ENCODE measurements at regions not wholly inside any gene's neighbourhood (a gene's known extent, or its start where the extent isn't known, plus 50 kb on each side); places are given as distances from the start of the nearest gene placed in this dataset.

- DNase-seq (ENCODE audit: low spot score) (no peak), ATAC-seq (ENCODE audit: low FRiP score) (no peak)
- TF ChIP-seq, protein P1, sequence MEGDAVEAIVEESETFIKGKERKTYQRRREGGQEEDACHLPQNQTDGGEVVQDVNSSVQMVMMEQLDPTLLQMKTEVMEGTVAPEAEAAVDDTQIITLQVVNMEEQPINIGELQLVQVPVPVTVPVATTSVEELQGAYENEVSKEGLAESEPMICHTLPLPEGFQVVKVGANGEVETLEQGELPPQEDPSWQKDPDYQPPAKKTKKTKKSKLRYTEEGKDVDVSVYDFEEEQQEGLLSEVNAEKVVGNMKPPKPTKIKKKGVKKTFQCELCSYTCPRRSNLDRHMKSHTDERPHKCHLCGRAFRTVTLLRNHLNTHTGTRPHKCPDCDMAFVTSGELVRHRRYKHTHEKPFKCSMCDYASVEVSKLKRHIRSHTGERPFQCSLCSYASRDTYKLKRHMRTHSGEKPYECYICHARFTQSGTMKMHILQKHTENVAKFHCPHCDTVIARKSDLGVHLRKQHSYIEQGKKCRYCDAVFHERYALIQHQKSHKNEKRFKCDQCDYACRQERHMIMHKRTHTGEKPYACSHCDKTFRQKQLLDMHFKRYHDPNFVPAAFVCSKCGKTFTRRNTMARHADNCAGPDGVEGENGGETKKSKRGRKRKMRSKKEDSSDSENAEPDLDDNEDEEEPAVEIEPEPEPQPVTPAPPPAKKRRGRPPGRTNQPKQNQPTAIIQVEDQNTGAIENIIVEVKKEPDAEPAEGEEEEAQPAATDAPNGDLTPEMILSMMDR (IDR thresholded peaks at IDR 0.05) = no peak
These were observed 383.0 kb downstream of the SETD4 start for GRCh38 chr21:35677298-35677841.

GRCh38 chr21:35674895-35675470, 385.3 kb downstream of the SETD4 start:
- no peak for DNase-seq (ENCODE audit: low spot score)
- no peak for ATAC-seq (ENCODE audit: low FRiP score)
- TF ChIP-seq, protein P1 (IDR thresholded peaks at IDR 0.05) = no peak

- ATAC-seq (ENCODE audit: low FRiP score) = no peak
- DNase-seq (ENCODE audit: low spot score) = no peak
- TF ChIP-seq, protein P1 (IDR thresholded peaks at IDR 0.05) = no peak
These were observed 386.1 kb downstream of the SETD4 start for GRCh38 chr21:35674091-35674671.

- DNase-seq (ENCODE audit: low spot score) = no peak
- TF ChIP-seq, protein P1 (IDR thresholded peaks at IDR 0.05) = no peak
- no peak for ATAC-seq (ENCODE audit: low FRiP score)
These were observed 388.0 kb downstream of the SETD4 start for GRCh38 chr21:35672313-35672712.

DNA sequence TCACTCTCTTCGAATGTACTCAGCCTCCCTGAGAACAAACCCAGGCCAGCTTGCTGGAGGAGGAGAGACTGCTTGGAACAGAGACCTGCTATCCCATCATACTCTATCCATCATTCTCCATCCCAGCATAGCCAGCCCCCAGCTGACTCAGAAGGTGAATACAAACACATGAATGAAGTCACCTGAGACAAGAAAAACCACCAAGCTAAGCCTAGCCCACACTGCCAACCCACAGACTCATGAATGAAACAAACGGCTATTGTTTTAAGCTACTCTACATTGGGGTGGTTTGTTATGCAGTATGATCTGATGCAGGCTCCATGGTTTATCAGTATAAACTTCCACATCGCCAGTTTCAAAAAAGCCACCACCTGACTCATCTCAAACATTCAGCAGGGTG, 395.6 kb downstream of the SETD4 start:
- DNase-seq (ENCODE audit: low spot score) (no peak), ATAC-seq (ENCODE audit: low FRiP score) (no peak)
- TF ChIP-seq, protein P1 (IDR thresholded peaks at IDR 0.05) = no peak

DNA sequence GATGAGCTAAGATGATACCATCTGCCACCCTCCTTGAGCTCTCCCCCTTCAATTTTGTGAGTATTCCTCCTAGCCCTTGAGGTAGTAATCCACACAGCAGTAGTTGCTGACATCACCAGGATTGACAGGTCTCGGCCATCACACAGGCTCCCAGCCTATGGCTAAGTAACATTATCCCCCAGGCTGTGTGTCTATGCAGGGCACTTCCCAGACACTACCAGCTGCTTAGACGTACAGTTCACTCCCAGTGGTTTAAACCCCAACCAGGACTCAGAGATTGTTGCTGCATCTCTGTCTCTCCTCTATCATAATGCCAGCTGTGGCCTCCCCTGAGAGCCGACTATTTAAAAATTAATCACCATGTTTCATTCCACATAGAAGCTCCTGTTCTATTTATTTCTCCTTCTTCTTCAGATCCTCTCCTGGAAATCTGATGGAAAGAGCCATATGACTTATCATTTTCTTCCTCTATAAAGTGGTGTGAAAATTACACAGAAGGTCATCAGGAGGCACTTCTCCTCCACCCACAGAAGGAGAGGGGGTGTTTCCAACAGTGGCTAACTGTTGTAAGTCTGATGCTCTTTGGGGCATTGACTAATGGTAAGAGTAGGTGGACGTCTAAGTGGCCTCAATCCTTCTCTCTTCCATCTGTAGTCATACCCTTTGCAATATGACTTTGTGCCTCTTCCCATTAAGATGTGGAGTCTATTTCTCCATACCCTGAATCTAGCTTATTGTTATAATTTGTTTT, 396.3 kb downstream of the SETD4 start:
- TF ChIP-seq, protein P1 (IDR thresholded peaks at IDR 0.05) = no peak
- ATAC-seq (ENCODE audit: low FRiP score) (no peak), DNase-seq (ENCODE audit: low spot score) (no peak)
